ENCODE measurements at regions not wholly inside any gene's neighbourhood (a gene's known extent, or its start where the extent isn't known, plus 50 kb on each side); places are given as distances from the start of the nearest gene placed in this dataset.

DNA sequence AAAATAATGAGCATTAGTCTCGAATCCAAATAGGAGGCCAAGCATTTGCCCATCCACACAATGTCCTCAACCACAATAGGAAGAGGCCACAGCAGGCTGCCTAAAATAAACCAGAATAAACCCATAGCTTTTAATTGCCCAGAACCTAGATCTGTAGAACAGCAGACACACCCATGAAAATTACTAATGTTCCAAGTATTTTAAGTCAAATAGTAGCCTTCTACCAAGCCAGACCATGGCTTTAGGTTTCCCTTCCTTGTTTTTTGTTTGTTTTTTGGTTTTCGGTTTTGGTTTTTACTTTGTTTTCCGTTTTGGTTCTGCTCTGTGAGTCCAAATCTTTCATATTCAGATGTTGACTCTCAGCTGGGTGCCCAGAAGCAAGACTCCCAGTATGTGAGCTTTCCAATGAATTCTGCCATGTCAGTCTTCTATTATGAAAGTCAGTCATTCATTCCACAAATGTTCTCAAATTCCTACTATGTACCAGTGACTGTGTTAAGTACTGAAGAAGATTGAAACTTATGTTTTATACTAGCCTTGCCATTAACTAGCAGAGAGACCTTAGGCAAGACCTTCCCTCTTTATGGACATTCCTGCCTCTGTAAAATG lies 57.8 kb upstream of the BOC start:
- H3K9ac ChIP-seq (ENCODE audit: low read depth, low read length): no peak overlapping the region
- ATAC-seq (ENCODE audit: low read depth) (no peak), DNase-seq (no peak)
- no peak for TF ChIP-seq RAD21 (IDR thresholded peaks at IDR 0.05; ENCODE audit: low read length)
- TF ChIP-seq CEBPB (IDR thresholded peaks at IDR 0.05; ENCODE audit: low read depth, low read length): no peak
- TF ChIP-seq NFE2L2 (IDR thresholded peaks at IDR 0.05; ENCODE audit: low read depth, low read length): no peak
- no peak for TF ChIP-seq BHLHE40 (IDR thresholded peaks at IDR 0.05; ENCODE audit: low read depth, low read length)
- no peak for TF ChIP-seq RCOR1 (IDR thresholded peaks at IDR 0.05; ENCODE audit: insufficient replicate concordance, low read length)
- TF ChIP-seq, protein P1, sequence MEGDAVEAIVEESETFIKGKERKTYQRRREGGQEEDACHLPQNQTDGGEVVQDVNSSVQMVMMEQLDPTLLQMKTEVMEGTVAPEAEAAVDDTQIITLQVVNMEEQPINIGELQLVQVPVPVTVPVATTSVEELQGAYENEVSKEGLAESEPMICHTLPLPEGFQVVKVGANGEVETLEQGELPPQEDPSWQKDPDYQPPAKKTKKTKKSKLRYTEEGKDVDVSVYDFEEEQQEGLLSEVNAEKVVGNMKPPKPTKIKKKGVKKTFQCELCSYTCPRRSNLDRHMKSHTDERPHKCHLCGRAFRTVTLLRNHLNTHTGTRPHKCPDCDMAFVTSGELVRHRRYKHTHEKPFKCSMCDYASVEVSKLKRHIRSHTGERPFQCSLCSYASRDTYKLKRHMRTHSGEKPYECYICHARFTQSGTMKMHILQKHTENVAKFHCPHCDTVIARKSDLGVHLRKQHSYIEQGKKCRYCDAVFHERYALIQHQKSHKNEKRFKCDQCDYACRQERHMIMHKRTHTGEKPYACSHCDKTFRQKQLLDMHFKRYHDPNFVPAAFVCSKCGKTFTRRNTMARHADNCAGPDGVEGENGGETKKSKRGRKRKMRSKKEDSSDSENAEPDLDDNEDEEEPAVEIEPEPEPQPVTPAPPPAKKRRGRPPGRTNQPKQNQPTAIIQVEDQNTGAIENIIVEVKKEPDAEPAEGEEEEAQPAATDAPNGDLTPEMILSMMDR (conservative IDR thresholded peaks at IDR 0.05; ENCODE audit: low read depth, low read length): no peak
- TF ChIP-seq, protein P2, sequence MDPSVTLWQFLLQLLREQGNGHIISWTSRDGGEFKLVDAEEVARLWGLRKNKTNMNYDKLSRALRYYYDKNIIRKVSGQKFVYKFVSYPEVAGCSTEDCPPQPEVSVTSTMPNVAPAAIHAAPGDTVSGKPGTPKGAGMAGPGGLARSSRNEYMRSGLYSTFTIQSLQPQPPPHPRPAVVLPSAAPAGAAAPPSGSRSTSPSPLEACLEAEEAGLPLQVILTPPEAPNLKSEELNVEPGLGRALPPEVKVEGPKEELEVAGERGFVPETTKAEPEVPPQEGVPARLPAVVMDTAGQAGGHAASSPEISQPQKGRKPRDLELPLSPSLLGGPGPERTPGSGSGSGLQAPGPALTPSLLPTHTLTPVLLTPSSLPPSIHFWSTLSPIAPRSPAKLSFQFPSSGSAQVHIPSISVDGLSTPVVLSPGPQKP (IDR thresholded peaks at IDR 0.05; ENCODE audit: borderline replicate concordance, low read depth, low read length): no peak
- no peak for TF ChIP-seq RFX5 (IDR thresholded peaks at IDR 0.05; ENCODE audit: low read depth, low read length)
- no peak for TF ChIP-seq CHD1 (IDR thresholded peaks at IDR 0.05; ENCODE audit: low read depth, low read length)
- TF ChIP-seq MAZ (IDR thresholded peaks at IDR 0.05; ENCODE audit: borderline replicate concordance, low read depth, low read length): no peak
- peaks cover 2% of the 10 kb centered on the region; the same call in 1 of the 2 replicates for H3K9me3 ChIP-seq (ENCODE audit: control insufficient read depth, insufficient read depth, low read length)
- no peak overlapping the region for H3K4ac ChIP-seq (ENCODE audit: low read depth, low read length)
- H3K4me2 ChIP-seq (ENCODE audit: low read depth, low read length): no peak overlapping the region
- ChIA-PET POLR2A (ENCODE audit: unreplicated experiment) (interaction anchor here (0.6 kb wide), 1 partner anchor 87 kb away, joined by 6 read pairs; no protein-coding TSS in a partner anchor), CTCF (no interaction called here)
- no peak overlapping the region for H2BK15ac ChIP-seq (ENCODE audit: low read depth, low read length)
- no peak overlapping the region for H3K27ac ChIP-seq (ENCODE audit: insufficient read depth, low read length)
- no peak overlapping the region for H2BK20ac ChIP-seq (ENCODE audit: low read depth, low read length)
- dilution Hi-C loops (cut with HindIII; ENCODE audit: low sequenced_read_pairs, unreplicated experiment) (no loop called here), intact Hi-C loops (cut with micrococcal nuclease) (no loop called here), in situ Hi-C loops (cut with MboI; ENCODE audit: low sequenced_read_pairs) (no loop called here)
- no peak overlapping the region for H3K14ac ChIP-seq (replicated peaks; ENCODE audit: low read depth, low read length)
- H2AK5ac ChIP-seq (ENCODE audit: low read depth, low read length): no peak overlapping the region
- H3K4me1 ChIP-seq (ENCODE audit: control insufficient read depth, insufficient read depth, low read length): peaks cover 5% of the 10 kb centered on the region; the same call in 1 of the 2 replicates
- no CpG with 5 or more reads among the region's 3 CpGs for WGBS, 2 experiments (ENCODE audit: extremely low coverage in 2 of 2, insufficient read length in 1 of 2)
- no peaks in the 10 kb centered on the region for H3K36me3 ChIP-seq (ENCODE audit: control insufficient read depth, insufficient read depth, low read length)
- H3K4me3 ChIP-seq (ENCODE audit: insufficient read depth, low read depth, low read length): no peak overlapping the region
- no peak overlapping the region for H4K5ac ChIP-seq (ENCODE audit: low read depth, low read length)
- no peak overlapping the region for H3K23ac ChIP-seq (ENCODE audit: low read depth, low read length)
- no peaks in the 10 kb centered on the region for H3K9me1 ChIP-seq (ENCODE audit: insufficient read depth, low read length)
- BruUV-seq (replicated peaks): no TSS peak
- no peak overlapping the region for H2AK9ac ChIP-seq (replicated peaks; ENCODE audit: low read depth, low read length, poor library complexity)
- no peak overlapping the region for H2BK120ac ChIP-seq (ENCODE audit: low read depth, low read length)
- no peak overlapping the region for H4K91ac ChIP-seq (ENCODE audit: insufficient read depth, low read depth, low read length)
- H2BK5ac ChIP-seq (ENCODE audit: low read depth, low read length, poor library complexity, severe bottlenecking): no peak overlapping the region
- no peak overlapping the region for H3K18ac ChIP-seq (ENCODE audit: low read depth, low read length)
- no peak overlapping the region for H3K56ac ChIP-seq (ENCODE audit: extremely low read depth, insufficient read depth, low read length)
- no peak overlapping the region for H2AFZ ChIP-seq (replicated peaks; ENCODE audit: low read length, poor library complexity)
- peaks cover under 1% of the 10 kb centered on the region; the same call in 1 of the 2 replicates for H3K27me3 ChIP-seq (ENCODE audit: control insufficient read depth, insufficient read depth, low read length)
- no peaks in the 10 kb centered on the region for H4K20me1 ChIP-seq (ENCODE audit: insufficient read depth, low read length)
- no peaks in the 10 kb centered on the region for H3K79me1 ChIP-seq (ENCODE audit: low read depth in 1 of 2, low read length in 2 of 2)
- no peak overlapping the region for H4K8ac ChIP-seq (ENCODE audit: low read depth in 2 of 2, low read length in 2 of 2)

All from IMR-90 (cell line).